Endodermal cell (in vitro differentiated cells): ENCODE measurements at regions not wholly inside any gene's neighbourhood (a gene's known extent, or its start where the extent isn't known, plus 50 kb on each side); places are given as distances from the start of the nearest gene placed in this dataset.

Experiments used
- DNase-seq: peaks from one replicate; pipeline ENCODE4 v3.0.0-alpha.2; 2017
- H3K27ac ChIP-seq: 2 replicates; pipeline ENCODE4 v1.5.1; 2013; ENCODE audit warnings: mild to moderate bottlenecking, low read depth, low read length, moderate library complexity
- H3K27me3 ChIP-seq: 2 replicates; pipeline ENCODE4 v1.6.1; 2013; ENCODE audit warnings: mild to moderate bottlenecking, low read length, moderate library complexity; ENCODE audit not compliant: insufficient read depth, control insufficient read depth, poor library complexity, severe bottlenecking
- H3K36me3 ChIP-seq: 2 replicates; pipeline ENCODE4 v1.7.0; 2013; ENCODE audit warnings: mild to moderate bottlenecking, low read length, moderate library complexity; ENCODE audit not compliant: control insufficient read depth, insufficient read depth
- H3K4me1 ChIP-seq: one replicate; pipeline ENCODE4 v1.7.0; 2013; ENCODE audit warnings: low read length; ENCODE audit not compliant: control insufficient read depth, insufficient read depth
- H3K4me3 ChIP-seq: 2 replicates; pipeline ENCODE4 v1.5.1; 2013; ENCODE audit warnings: mild to moderate bottlenecking, low read length, moderate library complexity
- H3K9ac ChIP-seq: 2 replicates; pipeline ENCODE4 v1.6.1; 2013; ENCODE audit warnings: mild to moderate bottlenecking, low read length, moderate library complexity; ENCODE audit not compliant: poor library complexity, severe bottlenecking; ENCODE audit errors: extremely low read depth
- H3K9me3 ChIP-seq: 2 replicates; pipeline ENCODE4 v1.6.1; 2013; ENCODE audit warnings: mild to moderate bottlenecking, low read length, moderate library complexity; ENCODE audit not compliant: control insufficient read depth
- H3K27ac Mint-ChIP-seq: 2 replicates; pipeline ENCODE4 v1.8.0; 2020; ENCODE audit warnings: mixed read lengths
- H3K27me3 Mint-ChIP-seq: 2 replicates; pipeline ENCODE4 v1.8.0; 2021; ENCODE audit warnings: mild to moderate bottlenecking, mixed read lengths; ENCODE audit not compliant: insufficient read depth
- H3K36me3 Mint-ChIP-seq: 2 replicates; pipeline ENCODE4 v1.8.0; 2020; ENCODE audit warnings: low read depth, mixed read lengths
- H3K4me1 Mint-ChIP-seq: 2 replicates; pipeline ENCODE4 v1.8.0; 2020; ENCODE audit warnings: mixed read lengths
- H3K4me3 Mint-ChIP-seq: 2 replicates; pipeline ENCODE4 v1.8.0; 2020; ENCODE audit warnings: mild to moderate bottlenecking, moderate library complexity, mixed read lengths
- H3K9me3 Mint-ChIP-seq: 2 replicates; pipeline ENCODE4 v1.8.0; 2020; ENCODE audit warnings: mild to moderate bottlenecking, mixed read lengths
- CTCF ChIP-seq: fragments of 200-600 bp; sonication (generic); conservative IDR thresholded peaks from 2 replicates; pipeline ENCODE4 v1.5.0; 2021; ENCODE audit warnings: antibody characterized with exemption, mild to moderate bottlenecking
- whole genome bisulfite sequencing, 2 experiments: methylation state at CpG; one replicate each; pipeline versions ENCODE4 v1.1.5 to v1.1.7; 2013; ENCODE audit warnings: missing lambda C conversion rate in 2 of 2, mixed read lengths in 1 of 2; ENCODE audit not compliant: insufficient coverage in 1 of 2, insufficient read length in 1 of 2; 5-methylcytosine and 5-hydroxymethylcytosine counted together

- H3K27ac ChIP-seq: no peak overlapping the region
- no peaks in the 10 kb centered on the region for H3K36me3 ChIP-seq
- H3K9me3 ChIP-seq: peaks cover 50% of the 10 kb centered on the region
- Mint-ChIP-seq H3K36me3 (peaks cover 18% of the 10 kb centered on the region), H3K27me3 (no peaks in the 10 kb centered on the region), H3K4me1 (peaks cover 18% of the 10 kb centered on the region), H3K27ac (no peak overlapping the region), H3K4me3 (no peak overlapping the region), H3K9me3 (peaks cover 38% of the 10 kb centered on the region)
- DNase-seq: no peak
- no peaks in the 10 kb centered on the region for H3K27me3 ChIP-seq
- no peaks in the 10 kb centered on the region for H3K4me1 ChIP-seq
- 90 to 100% methylated on average over 1 of the region's 1 CpG for WGBS, 2 experiments
- TF ChIP-seq CTCF: no peak
- no peak overlapping the region for H3K9ac ChIP-seq
- peak overlapping the region; percentile 68 for H3K4me3 ChIP-seq
Measured at GRCh38 chr6:80938131-80938530, 814.4 kb downstream of the TENT5A start.

- Histone ChIP-seq H3K9me3 (peaks cover 33% of the 10 kb centered on the region), H3K27me3 (no peaks in the 10 kb centered on the region), H3K9ac (no peak overlapping the region), H3K36me3 (no peaks in the 10 kb centered on the region), H3K4me3 (no peak overlapping the region), H3K27ac (no peak overlapping the region), H3K4me1 (no peaks in the 10 kb centered on the region)
- TF ChIP-seq CTCF: no peak
- Mint-ChIP-seq H3K27me3 (no peaks in the 10 kb centered on the region), H3K27ac (no peak overlapping the region), H3K36me3 (peaks cover 16% of the 10 kb centered on the region), H3K9me3 (peaks cover 39% of the 10 kb centered on the region), H3K4me3 (no peak overlapping the region), H3K4me1 (peaks cover 18% of the 10 kb centered on the region)
- DNase-seq: no peak
Measured at GRCh38 chr6:80932359-80932758, 820.1 kb downstream of the TENT5A start.

- peak; percentile 45 for TF ChIP-seq CTCF
- H3K9me3 ChIP-seq: peaks cover 26% of the 10 kb centered on the region
- H3K36me3 Mint-ChIP-seq: peaks cover 12% of the 10 kb centered on the region
- no peaks in the 10 kb centered on the region for H3K36me3 ChIP-seq
- no peaks in the 10 kb centered on the region for H3K27me3 Mint-ChIP-seq
- DNase-seq: no peak
- no peak overlapping the region for H3K4me3 ChIP-seq
- no peak overlapping the region for H3K27ac ChIP-seq
- no peak overlapping the region for H3K4me3 Mint-ChIP-seq
- H3K4me1 Mint-ChIP-seq: peaks cover 4% of the 10 kb centered on the region
- H3K27ac Mint-ChIP-seq: no peak overlapping the region
- H3K9ac ChIP-seq: no peak overlapping the region
- no peaks in the 10 kb centered on the region for H3K27me3 ChIP-seq
- no peaks in the 10 kb centered on the region for H3K4me1 ChIP-seq
- H3K9me3 Mint-ChIP-seq: peaks cover 31% of the 10 kb centered on the region
Measured at GRCh38 chr6:80930376-80930775, 822.1 kb downstream of the TENT5A start.
